Epithelial cell of prostate (primary cell): ENCODE measurements at regions not wholly inside any gene's neighbourhood (a gene's known extent, or its start where the extent isn't known, plus 50 kb on each side); places are given as distances from the start of the nearest gene placed in this dataset.

Experiments used
- DNase-seq: peaks from one replicate; pipeline ENCODE4 v3.0.0-alpha.2; 2011; ENCODE audit warnings: low read depth, low spot score
- H3K27ac ChIP-seq: fragments of 450-650 bp; 2 replicates; pipeline ENCODE4 v1.5.1; 2017; ENCODE audit warnings: mild to moderate bottlenecking

GRCh38 chr13:92938486-92939020 lies 288.1 kb upstream of the GPC6 start:
- no peak for DNase-seq
- H3K27ac ChIP-seq = no peak overlapping the region

GRCh38 chr13:92941167-92941566 lies 285.4 kb upstream of the GPC6 start:
- no peak overlapping the region for H3K27ac ChIP-seq
- DNase-seq = no peak

GRCh38 chr13:92947770-92948434 lies 278.7 kb upstream of the GPC6 start:
- H3K27ac ChIP-seq = no peak overlapping the region
- no peak for DNase-seq

- no peak overlapping the region for H3K27ac ChIP-seq
- DNase-seq = no peak
Observed at GRCh38 chr13:92950771-92951170, 275.8 kb upstream of the GPC6 start.

GRCh38 chr13:92951273-92951890 lies 275.2 kb upstream of the GPC6 start:
- DNase-seq = no peak

GRCh38 chr13:92952161-92952560 lies 274.4 kb upstream of the GPC6 start:
- no peak for DNase-seq
- H3K27ac ChIP-seq = no peak overlapping the region

More at GRCh38 chr13:92951273-92951890, 275.2 kb upstream of the GPC6 start:
- H3K27ac ChIP-seq = no peak overlapping the region

- no peak for DNase-seq
- no peak overlapping the region for H3K27ac ChIP-seq
Observed at GRCh38 chr13:92954746-92955145, 271.9 kb upstream of the GPC6 start.

GRCh38 chr13:92959790-92960189 lies 266.8 kb upstream of the GPC6 start:
- no peak overlapping the region for H3K27ac ChIP-seq
- no peak for DNase-seq

GRCh38 chr13:92963029-92963428 lies 263.6 kb upstream of the GPC6 start:
- DNase-seq = no peak

GRCh38 chr13:92966341-92966740 lies 260.3 kb upstream of the GPC6 start:
- DNase-seq = no peak
- no peak overlapping the region for H3K27ac ChIP-seq

More at GRCh38 chr13:92963029-92963428, 263.6 kb upstream of the GPC6 start:
- H3K27ac ChIP-seq = no peak overlapping the region

GRCh38 chr13:92966900-92967299 lies 259.7 kb upstream of the GPC6 start:
- DNase-seq = no peak
- no peak overlapping the region for H3K27ac ChIP-seq

GRCh38 chr13:92967923-92968322 lies 258.7 kb upstream of the GPC6 start:
- no peak for DNase-seq
- no peak overlapping the region for H3K27ac ChIP-seq

GRCh38 chr13:92972751-92973150 lies 253.9 kb upstream of the GPC6 start:
- DNase-seq = no peak
- no peak overlapping the region for H3K27ac ChIP-seq

GRCh38 chr13:92974905-92975429 lies 251.6 kb upstream of the GPC6 start:
- no peak for DNase-seq
- H3K27ac ChIP-seq = no peak overlapping the region

GRCh38 chr13:92976657-92977056 lies 249.9 kb upstream of the GPC6 start:
- no peak overlapping the region for H3K27ac ChIP-seq
- no peak for DNase-seq

GRCh38 chr13:92984151-92984550 lies 242.5 kb upstream of the GPC6 start:
- no peak for DNase-seq
- no peak overlapping the region for H3K27ac ChIP-seq

GRCh38 chr13:92989301-92989700 lies 237.3 kb upstream of the GPC6 start:
- H3K27ac ChIP-seq = no peak overlapping the region
- DNase-seq = no peak

- H3K27ac ChIP-seq = no peak overlapping the region
- DNase-seq = no peak
Observed at GRCh38 chr13:92991692-92992091, 234.9 kb upstream of the GPC6 start.

GRCh38 chr13:92994056-92994455 lies 232.6 kb upstream of the GPC6 start:
- DNase-seq = peak; percentile 10
- H3K27ac ChIP-seq = peak overlapping the region; percentile 13

- DNase-seq = no peak
Observed at GRCh38 chr13:93001866-93002461, 224.6 kb upstream of the GPC6 start.

GRCh38 chr13:93003531-93003930 lies 223.1 kb upstream of the GPC6 start:
- no peak overlapping the region for H3K27ac ChIP-seq
- no peak for DNase-seq

More at GRCh38 chr13:93001866-93002461, 224.6 kb upstream of the GPC6 start:
- H3K27ac ChIP-seq = no peak overlapping the region
